HCT116 (cell line): ENCODE measurements at regions not wholly inside any gene's neighbourhood (a gene's known extent, or its start where the extent isn't known, plus 50 kb on each side); places are given as distances from the start of the nearest gene placed in this dataset.
"Not testable (repeated sequence)": the region's sequence is repeated elsewhere in the genome, so short reads cannot be mapped to it uniquely, and the experiment has no call there.

Experiments
- ATAC-seq: fragments of 200-7000 bp; cut with Tn5 transposase; 2 replicates; pipeline ENCODE4 v1.9.1; 2020; ENCODE audit warnings: mild to moderate bottlenecking, moderate library complexity
- BruUV-seq: library from RNA; stranded (reverse); fragments of 400-500 nt; replicated peaks from 2 replicates; lab custom pipeline; 2021; lab: Mats Ljungman, UMichigan
- CTCF ChIA-PET: fragments of 300-600 bp; sonication (Branson Sonifier 250); formaldehyde crosslinking; loops from one replicate; lab custom pipeline; 2021; ENCODE audit warnings: antibody characterized with exemption; lab: Charles Lee
- POLR2A ChIA-PET: fragments of 300-600, 350-600 bp; sonication (Branson Sonifier 250); formaldehyde crosslinking; loops from one replicate; lab custom pipeline; 2021; ENCODE audit warnings: antibody characterized with exemption; lab: Charles Lee
- RAD21 ChIA-PET, 2 experiments: fragments of 300-600 bp; sonication (Branson Sonifier 250); formaldehyde crosslinking; loops; one replicate each; lab custom pipeline; 2023; ENCODE audit warnings: low total read pairs in 2 of 2; ENCODE audit not compliant: uncharacterized antibody in 2 of 2, unreplicated experiment in 2 of 2, low non-redundant PET in 1 of 2; lab: Charles Lee
- DNase-seq: peaks from one replicate; pipeline ENCODE4 v3.0.0-alpha.2; 2010; ENCODE audit warnings: low read depth, low spot score
- H2AFZ ChIP-seq: fragments of 200-600 bp; shearing (Covaris generic), sonication (generic); 2 replicates; pipeline ENCODE4 v1.6.1; 2017; ENCODE audit warnings: low read depth, mixed run types, mixed read lengths, antibody characterized with exemption, low read length; ENCODE audit not compliant: poor library complexity, severe bottlenecking
- H3K27ac ChIP-seq: 2 replicates; pipeline ENCODE4 v1.5.1; 2012; ENCODE audit warnings: low read depth, low read length
- H3K27me3 ChIP-seq: fragments of 200-600 bp; sonication (generic); 2 replicates; pipeline ENCODE4 v1.6.1; 2016; ENCODE audit warnings: mixed run types, low read length, mixed read lengths; ENCODE audit not compliant: insufficient read depth
- H3K36me3 ChIP-seq, 2 experiments: fragments of 200-500 bp in 1 of 2; fragments of 200-600 bp in 1 of 2; sonication (Bioruptor generic) in 1 of 2; sonication (generic) in 1 of 2; 2 replicates each; pipeline versions ENCODE4 v1.5.1 to v1.6.1; 2014 to 2016; ENCODE audit warnings: low read length in 2 of 2, inconsistent platforms in 1 of 2, mixed read lengths in 1 of 2, mixed run types in 1 of 2; ENCODE audit not compliant: insufficient read depth in 2 of 2, control insufficient read depth in 1 of 2
- H3K4me1 ChIP-seq, 2 experiments: fragments of 200-600 bp in 1 of 2; sonication (generic) in 1 of 2; 2 replicates each; pipeline versions ENCODE4 v1.5.1 to v1.6.1; 2012 to 2017; ENCODE audit warnings: low read length in 2 of 2, inconsistent platforms in 1 of 2, mild to moderate bottlenecking in 1 of 2, mixed read lengths in 1 of 2, mixed run types in 1 of 2, moderate library complexity in 1 of 2; ENCODE audit not compliant: insufficient read depth in 2 of 2, control insufficient read depth in 1 of 2
- H3K4me2 ChIP-seq: fragments of 200-600 bp; sonication (generic); 2 replicates; pipeline ENCODE4 v1.6.1; 2017; ENCODE audit warnings: mixed run types, low read length, mixed read lengths
- H3K4me3 ChIP-seq, 2 experiments: fragments of 200-600 bp in 1 of 2; sonication (generic) in 1 of 2; replicated peaks in 1 of 2; 2 replicates each; pipeline ENCODE4 v1.5.1; 2011 to 2016; ENCODE audit warnings: low read length in 2 of 2, control low read depth in 1 of 2, low read depth in 1 of 2, mild to moderate bottlenecking in 1 of 2, mixed read lengths in 1 of 2, mixed run types in 1 of 2
- H3K79me2 ChIP-seq: fragments of 200-600 bp; sonication (generic); 2 replicates; pipeline ENCODE4 v1.6.1; 2017; ENCODE audit warnings: mild to moderate bottlenecking, mixed run types, low read length, moderate library complexity, mixed read lengths; ENCODE audit not compliant: insufficient read depth
- H3K9ac ChIP-seq: fragments of 200-600 bp; sonication (generic); 2 replicates; pipeline ENCODE4 v1.6.1; 2016; ENCODE audit warnings: low read length, mixed read lengths
- H3K9me2 ChIP-seq: fragments of 200-600 bp; sonication (generic), shearing (Covaris generic); 2 replicates; pipeline ENCODE4 v1.6.1; 2017; ENCODE audit warnings: mixed run types, mild to moderate bottlenecking, moderate library complexity; ENCODE audit not compliant: insufficient read depth
- H3K9me3 ChIP-seq, 2 experiments: fragments of 200-500 bp in 1 of 2; fragments of 200-600 bp in 1 of 2; sonication (Bioruptor generic) in 1 of 2; sonication (generic) in 1 of 2; 2 replicates each; pipeline ENCODE4 v1.6.1; 2014 to 2017; ENCODE audit warnings: low read length in 2 of 2, mixed read lengths in 2 of 2, inconsistent platforms in 1 of 2, low read depth in 1 of 2, mild to moderate bottlenecking in 1 of 2, mixed run types in 1 of 2, moderate library complexity in 1 of 2; ENCODE audit not compliant: control insufficient read depth in 1 of 2, insufficient read depth in 1 of 2
- H4K20me1 ChIP-seq: fragments of 200-600 bp; sonication (generic), shearing (Covaris generic); 2 replicates; pipeline ENCODE4 v1.6.1; 2017; ENCODE audit warnings: mixed run types, mild to moderate bottlenecking, moderate library complexity; ENCODE audit not compliant: insufficient read depth
- CBX3 ChIP-seq: IDR thresholded peaks from 2 replicates; pipeline ENCODE4 v1.6.1; 2012; ENCODE audit warnings: low read depth
- CEBPB ChIP-seq: IDR thresholded peaks from 2 replicates; pipeline ENCODE4 v1.6.1; 2012; ENCODE audit warnings: low read depth
- EGR1 ChIP-seq: IDR thresholded peaks from 2 replicates; pipeline ENCODE4 v1.6.1; 2012; ENCODE audit warnings: low read depth
- ELF1 ChIP-seq: IDR thresholded peaks from 2 replicates; pipeline ENCODE4 v1.6.1; 2012; ENCODE audit warnings: low read depth, borderline replicate concordance
- EZH2 ChIP-seq: fragments of 200-600 bp; sonication (generic); IDR thresholded peaks from 2 replicates; pipeline ENCODE4 v1.6.1; 2017; ENCODE audit warnings: antibody characterized with exemption, mixed run types
- EZH2phosphoT487 ChIP-seq: fragments of 200-600 bp; IDR thresholded peaks from 2 replicates; pipeline ENCODE4 v1.6.1; 2018; ENCODE audit warnings: antibody characterized with exemption, borderline replicate concordance
- FOSL1 ChIP-seq: IDR thresholded peaks from 2 replicates; pipeline ENCODE4 v1.6.1; 2012; ENCODE audit warnings: low read depth
- JUND ChIP-seq: IDR thresholded peaks from 2 replicates; pipeline ENCODE4 v1.6.1; 2012
- POLR2A ChIP-seq: IDR thresholded peaks from 2 replicates; pipeline ENCODE4 v1.7.0; 2011; ENCODE audit warnings: borderline replicate concordance; ENCODE audit not compliant: insufficient read depth, insufficient read length; ENCODE audit errors: extremely low read depth
- POLR2AphosphoS5 ChIP-seq: IDR thresholded peaks from 2 replicates; pipeline ENCODE4 v1.6.1; 2011; ENCODE audit warnings: mild to moderate bottlenecking, low read depth, low read length, moderate library complexity
- SRF ChIP-seq: IDR thresholded peaks from 2 replicates; pipeline ENCODE4 v1.6.1; 2012; ENCODE audit warnings: low read depth
- YY1 ChIP-seq: IDR thresholded peaks from 2 replicates; pipeline ENCODE4 v1.6.1; 2011; ENCODE audit warnings: low read length, low read depth, moderate library complexity, mild to moderate bottlenecking; ENCODE audit not compliant: insufficient replicate concordance; ENCODE audit errors: extremely low read depth
- ZNF274 ChIP-seq: fragments of 200-500 bp; sonication (Bioruptor generic); IDR thresholded peaks from 2 replicates; pipeline ENCODE4 v1.6.1; 2014; ENCODE audit warnings: mild to moderate bottlenecking, low read depth, low read length, inconsistent platforms
- intact Hi-C: fragments of 100-400 bp; cut with micrococcal nuclease; formaldehyde crosslinking; loops from 2 replicates; pipeline ENCODE4 v1.10.0; 2022
- TF ChIP-seq, protein P1 (sequence below): IDR thresholded peaks from 2 replicates; pipeline ENCODE4 v1.6.1; 2012; ENCODE audit warnings: low read depth
- TF ChIP-seq, protein P2 (sequence below), 3 experiments: fragments of 200-600 bp in 1 of 3; sonication (generic) in 1 of 3; IDR thresholded peaks in 2 of 3; conservative IDR thresholded peaks in 1 of 3; 2 replicates each; pipeline ENCODE4 v1.5.1; 2012 to 2017; ENCODE audit warnings: low read depth in 2 of 3, low read length in 2 of 3, antibody characterized with exemption in 1 of 3, borderline replicate concordance in 1 of 3, control low read depth in 1 of 3, mild to moderate bottlenecking in 1 of 3, mixed read lengths in 1 of 3, mixed run types in 1 of 3, moderate library complexity in 1 of 3; ENCODE audit not compliant: insufficient read depth in 1 of 3
- TF ChIP-seq, protein P3 (sequence below): IDR thresholded peaks from 2 replicates; pipeline ENCODE4 v1.6.1; 2012

DNA sequence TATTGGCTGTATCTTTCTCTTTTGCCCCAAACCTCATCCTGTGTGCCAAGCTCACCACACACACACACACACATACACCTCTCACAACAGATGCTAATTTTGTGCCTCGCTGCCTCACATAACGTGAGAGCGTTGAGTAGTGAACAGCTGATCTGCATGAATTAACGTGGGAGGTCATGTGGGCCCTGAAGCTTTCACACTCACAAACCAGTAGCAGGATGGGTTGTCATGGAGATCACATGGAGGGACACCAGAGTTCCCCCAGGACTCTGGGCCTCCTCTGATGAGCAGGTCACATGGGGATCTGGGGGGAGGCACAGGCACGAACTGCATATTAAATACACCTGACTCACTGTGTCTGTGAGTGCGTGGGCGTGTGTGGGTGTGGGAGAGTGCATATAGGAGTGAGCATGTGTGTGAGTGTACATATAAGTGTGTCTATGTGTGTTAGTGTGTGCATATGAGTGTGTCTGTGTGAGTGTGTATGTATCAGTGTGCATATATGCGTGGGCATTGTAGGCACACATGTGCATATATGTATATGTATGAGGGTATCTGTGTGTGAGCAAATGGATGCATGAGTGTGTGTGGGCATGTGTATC is 62.7 kb upstream of the SULF2 start:
- TF ChIP-seq ELF1 (no peak), POLR2A (no peak), EZH2 (no peak), YY1 (no peak), POLR2AphosphoS5 (no peak), FOSL1 (no peak), EGR1 (no peak), CBX3 (no peak), EZH2phosphoT487 (no peak), ZNF274 (no peak), CEBPB (no peak), SRF (no peak), JUND (no peak)
- TF ChIP-seq, protein P1, sequence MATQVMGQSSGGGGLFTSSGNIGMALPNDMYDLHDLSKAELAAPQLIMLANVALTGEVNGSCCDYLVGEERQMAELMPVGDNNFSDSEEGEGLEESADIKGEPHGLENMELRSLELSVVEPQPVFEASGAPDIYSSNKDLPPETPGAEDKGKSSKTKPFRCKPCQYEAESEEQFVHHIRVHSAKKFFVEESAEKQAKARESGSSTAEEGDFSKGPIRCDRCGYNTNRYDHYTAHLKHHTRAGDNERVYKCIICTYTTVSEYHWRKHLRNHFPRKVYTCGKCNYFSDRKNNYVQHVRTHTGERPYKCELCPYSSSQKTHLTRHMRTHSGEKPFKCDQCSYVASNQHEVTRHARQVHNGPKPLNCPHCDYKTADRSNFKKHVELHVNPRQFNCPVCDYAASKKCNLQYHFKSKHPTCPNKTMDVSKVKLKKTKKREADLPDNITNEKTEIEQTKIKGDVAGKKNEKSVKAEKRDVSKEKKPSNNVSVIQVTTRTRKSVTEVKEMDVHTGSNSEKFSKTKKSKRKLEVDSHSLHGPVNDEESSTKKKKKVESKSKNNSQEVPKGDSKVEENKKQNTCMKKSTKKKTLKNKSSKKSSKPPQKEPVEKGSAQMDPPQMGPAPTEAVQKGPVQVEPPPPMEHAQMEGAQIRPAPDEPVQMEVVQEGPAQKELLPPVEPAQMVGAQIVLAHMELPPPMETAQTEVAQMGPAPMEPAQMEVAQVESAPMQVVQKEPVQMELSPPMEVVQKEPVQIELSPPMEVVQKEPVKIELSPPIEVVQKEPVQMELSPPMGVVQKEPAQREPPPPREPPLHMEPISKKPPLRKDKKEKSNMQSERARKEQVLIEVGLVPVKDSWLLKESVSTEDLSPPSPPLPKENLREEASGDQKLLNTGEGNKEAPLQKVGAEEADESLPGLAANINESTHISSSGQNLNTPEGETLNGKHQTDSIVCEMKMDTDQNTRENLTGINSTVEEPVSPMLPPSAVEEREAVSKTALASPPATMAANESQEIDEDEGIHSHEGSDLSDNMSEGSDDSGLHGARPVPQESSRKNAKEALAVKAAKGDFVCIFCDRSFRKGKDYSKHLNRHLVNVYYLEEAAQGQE: no peak
- TF ChIP-seq, protein P2, sequence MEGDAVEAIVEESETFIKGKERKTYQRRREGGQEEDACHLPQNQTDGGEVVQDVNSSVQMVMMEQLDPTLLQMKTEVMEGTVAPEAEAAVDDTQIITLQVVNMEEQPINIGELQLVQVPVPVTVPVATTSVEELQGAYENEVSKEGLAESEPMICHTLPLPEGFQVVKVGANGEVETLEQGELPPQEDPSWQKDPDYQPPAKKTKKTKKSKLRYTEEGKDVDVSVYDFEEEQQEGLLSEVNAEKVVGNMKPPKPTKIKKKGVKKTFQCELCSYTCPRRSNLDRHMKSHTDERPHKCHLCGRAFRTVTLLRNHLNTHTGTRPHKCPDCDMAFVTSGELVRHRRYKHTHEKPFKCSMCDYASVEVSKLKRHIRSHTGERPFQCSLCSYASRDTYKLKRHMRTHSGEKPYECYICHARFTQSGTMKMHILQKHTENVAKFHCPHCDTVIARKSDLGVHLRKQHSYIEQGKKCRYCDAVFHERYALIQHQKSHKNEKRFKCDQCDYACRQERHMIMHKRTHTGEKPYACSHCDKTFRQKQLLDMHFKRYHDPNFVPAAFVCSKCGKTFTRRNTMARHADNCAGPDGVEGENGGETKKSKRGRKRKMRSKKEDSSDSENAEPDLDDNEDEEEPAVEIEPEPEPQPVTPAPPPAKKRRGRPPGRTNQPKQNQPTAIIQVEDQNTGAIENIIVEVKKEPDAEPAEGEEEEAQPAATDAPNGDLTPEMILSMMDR (IDR thresholded peaks at IDR 0.05 in 2 of 3, conservative IDR thresholded peaks at IDR 0.05 in 1 of 3; ENCODE audit: borderline replicate concordance in 1 of 3, insufficient read depth in 1 of 3, low read depth in 2 of 3, low read length in 2 of 3): no peak
- TF ChIP-seq, protein P3, sequence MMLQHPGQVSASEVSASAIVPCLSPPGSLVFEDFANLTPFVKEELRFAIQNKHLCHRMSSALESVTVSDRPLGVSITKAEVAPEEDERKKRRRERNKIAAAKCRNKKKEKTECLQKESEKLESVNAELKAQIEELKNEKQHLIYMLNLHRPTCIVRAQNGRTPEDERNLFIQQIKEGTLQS: no peak
- TF ChIP-seq, all 23 proteins: peak for 0
- H2AFZ ChIP-seq: no peak overlapping the region
- no peak overlapping the region for H3K9ac ChIP-seq
- H3K36me3 ChIP-seq: no peaks in the 10 kb centered on the region
- ChIA-PET POLR2A (no interaction called here), CTCF (no interaction called here), RAD21 (no interaction called here)
- H3K4me1 ChIP-seq: peaks cover 0 to 3% of the 10 kb centered on the region in 2 experiments; a peak in 1 of 4 replicates
- no TSS peak for BruUV-seq
- H3K27me3 ChIP-seq: no peaks in the 10 kb centered on the region
- H3K4me2 ChIP-seq: no peak overlapping the region
- no peaks in the 10 kb centered on the region for H3K79me2 ChIP-seq
- ATAC-seq: no peak
- H3K9me3 ChIP-seq: no peaks in the 10 kb centered on the region
- no peaks in the 10 kb centered on the region for H4K20me1 ChIP-seq
- no peak overlapping the region for H3K4me3 ChIP-seq
- intact Hi-C loops: no loop called here
- no peak overlapping the region for H3K27ac ChIP-seq
- no peak for DNase-seq
- no peaks in the 10 kb centered on the region for H3K9me2 ChIP-seq

DNA sequence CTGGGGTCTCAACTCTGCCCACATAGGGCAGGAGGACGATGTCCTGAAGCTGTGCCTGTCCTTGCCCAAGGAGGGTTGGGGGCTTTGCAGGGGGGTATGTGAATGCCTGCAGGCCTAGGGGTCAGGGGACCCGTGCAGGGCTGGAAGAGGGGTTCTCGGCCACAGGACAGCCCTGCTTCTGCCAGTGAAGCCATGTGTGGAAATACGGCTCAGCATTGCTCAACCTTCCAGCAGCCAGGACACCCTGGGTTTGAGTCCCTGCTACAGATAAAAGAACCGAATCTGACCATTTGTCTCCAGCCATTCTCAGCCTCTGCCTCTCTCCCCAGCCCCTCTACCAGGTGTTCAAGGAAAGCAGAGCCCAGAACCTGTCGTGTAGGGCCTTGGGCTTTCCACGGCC is 61.9 kb upstream of the SULF2 start:
- H3K9me2 ChIP-seq, DNase-seq, H3K36me3 ChIP-seq, BruUV-seq, H3K4me2 ChIP-seq, H3K27ac ChIP-seq, H3K9me3 ChIP-seq, CTCF ChIA-PET, ATAC-seq, H2AFZ ChIP-seq, H4K20me1 ChIP-seq, H3K79me2 ChIP-seq, POLR2A ChIA-PET, H3K9ac ChIP-seq, H3K27me3 ChIP-seq, intact Hi-C loops, H3K4me3 ChIP-seq, H3K4me1 ChIP-seq, RAD21 ChIA-PET: not testable (repeated sequence)
